ENCODE measurements at regions not wholly inside any gene's neighbourhood (a gene's known extent, or its start where the extent isn't known, plus 50 kb on each side); places are given as distances from the start of the nearest gene placed in this dataset.

- no peak for DNase-seq
Observed at GRCh38 chr3:116767726-116768125, 58.1 kb downstream of the TUSC7 start.

GRCh38 chr3:116770815-116771450, 61.4 kb downstream of the TUSC7 start:
- DNase-seq: peak; percentile 57

GRCh38 chr3:116776880-116777785, 67.6 kb downstream of the TUSC7 start:
- DNase-seq: no peak

GRCh38 chr3:116785226-116785625, 75.6 kb downstream of the TUSC7 start:
- DNase-seq: no peak

- no peak for DNase-seq
Observed at GRCh38 chr3:116802651-116803050, 93.1 kb downstream of the TUSC7 start.

- DNase-seq: no peak
Observed at GRCh38 chr3:116806351-116806750, 96.8 kb downstream of the TUSC7 start.

- DNase-seq: no peak
Observed at GRCh38 chr3:116808725-116809124, 99.1 kb downstream of the TUSC7 start.

- no peak for DNase-seq
Observed at GRCh38 chr3:116809208-116809607, 99.6 kb downstream of the TUSC7 start.

- no peak for DNase-seq
Observed at GRCh38 chr3:116811754-116812153, 102.2 kb downstream of the TUSC7 start.

- no peak for DNase-seq
Observed at GRCh38 chr3:116812949-116813348, 103.4 kb downstream of the TUSC7 start.

- no peak for DNase-seq
Observed at GRCh38 chr3:116815321-116815720, 105.7 kb downstream of the TUSC7 start.

- no peak for DNase-seq
Observed at GRCh38 chr3:116815831-116816588, 106.4 kb downstream of the TUSC7 start.

GRCh38 chr3:116821371-116821770, 111.8 kb downstream of the TUSC7 start:
- no peak for DNase-seq

- no peak for DNase-seq
Observed at GRCh38 chr3:116824208-116824607, 114.6 kb downstream of the TUSC7 start.

GRCh38 chr3:116833202-116833601, 123.6 kb downstream of the TUSC7 start:
- no peak for DNase-seq

- no peak for DNase-seq
Observed at GRCh38 chr3:116834816-116835215, 125.2 kb downstream of the TUSC7 start.

GRCh38 chr3:116835658-116836057, 126.1 kb downstream of the TUSC7 start:
- no peak for DNase-seq

- DNase-seq: no peak
Observed at GRCh38 chr3:116836286-116836685, 126.7 kb downstream of the TUSC7 start.

GRCh38 chr3:116837483-116837882, 127.9 kb downstream of the TUSC7 start:
- DNase-seq: no peak

GRCh38 chr3:116841003-116841735, 131.6 kb downstream of the TUSC7 start:
- no peak for DNase-seq

GRCh38 chr3:116842254-116842957, 132.8 kb downstream of the TUSC7 start:
- no peak for DNase-seq

GRCh38 chr3:116848248-116848829, 138.8 kb downstream of the TUSC7 start:
- DNase-seq: no peak

Measured in activated CD8-positive, alpha-beta memory T cell treated with anti-CD3 and anti-CD28 coated beads for 24 hours (primary cell).